ENCODE measurements at regions not wholly inside any gene's neighbourhood (a gene's known extent, or its start where the extent isn't known, plus 50 kb on each side); places are given as distances from the start of the nearest gene placed in this dataset.
"Not testable (repeated sequence)": the region's sequence is repeated elsewhere in the genome, so short reads cannot be mapped to it uniquely, and the experiment has no call there.

DNA sequence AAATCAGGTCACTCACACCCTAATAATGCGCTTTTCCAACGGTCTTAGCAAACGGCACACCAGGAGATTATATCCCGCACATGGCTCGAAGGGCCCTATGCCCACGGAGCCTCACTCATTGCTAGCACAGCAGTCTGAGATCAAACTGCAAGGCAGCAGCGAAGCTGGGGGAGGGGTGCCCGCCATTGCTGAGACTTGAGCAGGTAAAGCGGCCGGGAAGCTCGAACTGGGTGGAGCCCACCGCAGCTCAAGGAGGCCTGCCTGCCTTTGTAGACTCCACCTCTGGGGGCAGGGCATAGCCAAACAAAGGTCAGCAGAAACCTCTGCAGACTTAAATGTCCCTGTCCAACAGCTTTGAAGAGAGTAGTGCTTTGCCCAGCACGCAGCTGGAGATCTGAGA is 432.4 kb upstream of the ADAMTS9 start:
- H3K4me1 ChIP-seq (ENCODE audit: low read length); H3K36me3 ChIP-seq (ENCODE audit: insufficient read depth, low read length); H3K9me3 ChIP-seq (ENCODE audit: low read length); H4K20me1 ChIP-seq (ENCODE audit: insufficient read depth, low read depth, low read length); H3K4me2 ChIP-seq (ENCODE audit: low read depth, low read length, poor library complexity, severe bottlenecking); H3K27ac ChIP-seq (ENCODE audit: low read length); H3K9me2 ChIP-seq (replicated peaks; ENCODE audit: insufficient read depth, low read length); H3K27me3 ChIP-seq (ENCODE audit: low read length); H3K9ac ChIP-seq (ENCODE audit: low read length); H3K79me2 ChIP-seq (ENCODE audit: low read length); H2AFZ ChIP-seq (ENCODE audit: low read length); DNase-seq; H3K4me3 ChIP-seq (ENCODE audit: low read length): not testable (repeated sequence)

DNA sequence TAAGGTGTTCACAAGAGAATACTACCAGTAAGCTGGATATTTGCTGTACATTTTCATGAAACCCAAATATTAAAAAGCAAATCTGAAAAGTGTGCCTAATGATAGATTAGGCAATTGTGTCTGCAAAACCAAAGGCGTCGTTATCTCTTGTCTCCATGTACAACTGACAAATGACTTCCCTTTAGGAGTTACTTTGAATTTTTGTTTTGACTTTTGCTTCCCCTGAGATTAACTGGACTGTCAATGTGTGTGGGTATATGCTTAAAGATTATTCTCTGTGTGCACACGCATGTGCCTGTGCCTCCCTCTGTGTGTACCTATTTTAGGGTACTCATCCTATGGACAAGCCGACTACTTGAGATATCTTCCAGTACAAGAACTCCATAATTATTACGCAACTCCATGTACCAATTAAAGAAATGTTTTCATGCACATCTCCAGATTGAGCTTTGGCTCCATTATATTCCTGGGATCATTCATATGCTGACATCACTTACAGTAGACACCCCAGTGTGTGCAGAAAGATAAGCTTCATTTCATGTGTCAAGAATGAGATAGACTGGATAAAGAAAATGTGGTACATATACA is 431.2 kb upstream of the ADAMTS9 start:
- H3K27ac ChIP-seq (ENCODE audit: low read length), result no peak overlapping the region
- no peaks in the 10 kb centered on the region for H3K27me3 ChIP-seq (ENCODE audit: low read length)
- H2AFZ ChIP-seq (ENCODE audit: low read length), result no peak overlapping the region
- H3K4me1 ChIP-seq (ENCODE audit: low read length), result no peaks in the 10 kb centered on the region
- no peak overlapping the region for H3K4me2 ChIP-seq (ENCODE audit: low read depth, low read length, poor library complexity, severe bottlenecking)
- no peaks in the 10 kb centered on the region for H3K79me2 ChIP-seq (ENCODE audit: low read length)
- no peaks in the 10 kb centered on the region for H3K9me3 ChIP-seq (ENCODE audit: low read length)
- no peak for DNase-seq
- no peak overlapping the region for H3K4me3 ChIP-seq (ENCODE audit: low read length)
- H3K36me3 ChIP-seq (ENCODE audit: insufficient read depth, low read length), result no peaks in the 10 kb centered on the region
- no peak overlapping the region for H3K9ac ChIP-seq (ENCODE audit: low read length)
- no peaks in the 10 kb centered on the region for H3K9me2 ChIP-seq (replicated peaks; ENCODE audit: insufficient read depth, low read length)
- H4K20me1 ChIP-seq (ENCODE audit: insufficient read depth, low read depth, low read length), result no peaks in the 10 kb centered on the region

DNA sequence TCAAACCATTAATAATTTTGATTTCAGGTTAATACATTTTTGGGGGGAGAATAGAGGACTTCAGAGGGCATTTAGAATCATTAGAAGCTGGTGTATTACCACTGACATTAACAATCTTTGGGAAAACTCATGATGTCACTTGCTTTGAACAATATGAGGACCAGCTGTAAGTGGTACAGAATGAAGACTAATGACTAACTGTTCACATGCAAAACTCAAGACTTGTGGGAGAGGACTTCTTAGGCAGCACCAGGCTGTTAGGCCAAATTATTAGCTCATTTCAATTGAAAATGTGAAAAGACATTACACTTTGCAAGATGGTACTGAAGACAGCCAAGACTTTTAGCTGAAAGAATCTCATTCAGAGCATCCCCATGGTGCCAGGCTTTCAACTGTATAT is 426.2 kb upstream of the ADAMTS9 start:
- no peak overlapping the region for H3K27ac ChIP-seq (ENCODE audit: low read length)
- no peak overlapping the region for H3K4me2 ChIP-seq (ENCODE audit: low read depth, low read length, poor library complexity, severe bottlenecking)
- H3K4me1 ChIP-seq (ENCODE audit: low read length), result no peaks in the 10 kb centered on the region
- DNase-seq, result no peak
- no peaks in the 10 kb centered on the region for H3K36me3 ChIP-seq (ENCODE audit: insufficient read depth, low read length)
- H2AFZ ChIP-seq (ENCODE audit: low read length), result no peak overlapping the region
- H3K4me3 ChIP-seq (ENCODE audit: low read length), result no peak overlapping the region
- H3K27me3 ChIP-seq (ENCODE audit: low read length), result no peaks in the 10 kb centered on the region
- H4K20me1 ChIP-seq (ENCODE audit: insufficient read depth, low read depth, low read length), result no peaks in the 10 kb centered on the region
- H3K9me2 ChIP-seq (replicated peaks; ENCODE audit: insufficient read depth, low read length), result no peaks in the 10 kb centered on the region
- no peaks in the 10 kb centered on the region for H3K79me2 ChIP-seq (ENCODE audit: low read length)
- H3K9me3 ChIP-seq (ENCODE audit: low read length), result no peaks in the 10 kb centered on the region
- no peak overlapping the region for H3K9ac ChIP-seq (ENCODE audit: low read length)

DNA sequence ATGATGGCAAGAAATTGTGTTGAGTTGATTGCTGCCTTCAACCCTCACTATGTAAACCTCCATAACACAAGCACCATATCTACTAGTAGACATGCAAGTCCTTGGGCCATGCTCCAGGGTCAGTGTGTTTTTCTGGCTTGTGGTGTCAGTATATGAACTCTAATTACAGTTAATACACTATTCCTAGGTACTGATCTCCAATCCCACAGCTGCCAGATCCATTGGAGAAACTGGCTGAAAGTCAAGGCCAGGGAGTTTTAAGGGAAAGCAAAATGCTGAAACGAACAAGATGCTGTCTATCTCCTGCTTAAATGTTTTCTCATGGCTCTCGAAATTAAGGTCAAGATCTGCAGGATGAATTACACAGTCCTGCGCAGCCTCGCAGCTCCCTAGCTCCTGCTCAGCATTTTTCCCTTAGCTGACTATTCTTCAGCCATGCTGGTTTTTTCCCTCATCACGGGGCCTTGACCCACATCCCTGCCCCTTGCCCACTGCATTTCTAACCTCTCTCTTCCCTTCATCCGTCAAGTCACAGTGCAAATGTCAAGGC is 425.0 kb upstream of the ADAMTS9 start:
- Histone ChIP-seq H3K9me3 (ENCODE audit: low read length) (no peaks in the 10 kb centered on the region), H3K36me3 (ENCODE audit: insufficient read depth, low read length) (no peaks in the 10 kb centered on the region), H2AFZ (ENCODE audit: low read length) (no peak overlapping the region), H3K4me1 (ENCODE audit: low read length) (no peaks in the 10 kb centered on the region), H3K4me3 (ENCODE audit: low read length) (no peak overlapping the region), H3K27me3 (ENCODE audit: low read length) (no peaks in the 10 kb centered on the region), H3K27ac (ENCODE audit: low read length) (no peak overlapping the region), H3K9ac (ENCODE audit: low read length) (no peak overlapping the region), H3K4me2 (ENCODE audit: low read depth, low read length, poor library complexity, severe bottlenecking) (no peak overlapping the region), H4K20me1 (ENCODE audit: insufficient read depth, low read depth, low read length) (no peaks in the 10 kb centered on the region), H3K79me2 (ENCODE audit: low read length) (no peaks in the 10 kb centered on the region), H3K9me2 (replicated peaks; ENCODE audit: insufficient read depth, low read length) (no peaks in the 10 kb centered on the region)
- DNase-seq, result no peak

DNA sequence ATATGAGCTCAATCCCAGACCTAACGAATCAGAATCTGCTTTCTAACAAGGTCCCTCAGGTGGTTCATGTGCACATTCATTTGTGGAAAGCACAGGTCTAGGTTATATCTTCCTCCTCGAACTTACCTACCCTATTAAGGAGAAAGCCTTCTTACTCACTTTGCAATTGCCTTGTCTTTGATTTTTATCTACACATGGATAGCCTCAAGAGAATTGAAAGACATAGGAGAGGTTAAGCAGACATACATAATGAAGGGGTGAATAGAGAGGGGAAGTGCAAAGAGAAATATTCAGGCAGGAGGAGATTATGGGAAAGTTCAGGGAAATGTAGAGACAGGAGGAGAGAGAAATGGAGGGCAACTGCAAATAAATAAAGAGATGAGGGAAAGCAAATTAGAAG is 422.9 kb upstream of the ADAMTS9 start:
- no peaks in the 10 kb centered on the region for H3K79me2 ChIP-seq (ENCODE audit: low read length)
- H3K9ac ChIP-seq (ENCODE audit: low read length), result no peak overlapping the region
- no peak overlapping the region for H3K4me2 ChIP-seq (ENCODE audit: low read depth, low read length, poor library complexity, severe bottlenecking)
- no peaks in the 10 kb centered on the region for H3K4me1 ChIP-seq (ENCODE audit: low read length)
- no peaks in the 10 kb centered on the region for H3K27me3 ChIP-seq (ENCODE audit: low read length)
- no peaks in the 10 kb centered on the region for H3K9me3 ChIP-seq (ENCODE audit: low read length)
- no peak overlapping the region for H2AFZ ChIP-seq (ENCODE audit: low read length)
- H3K27ac ChIP-seq (ENCODE audit: low read length), result no peak overlapping the region
- H3K4me3 ChIP-seq (ENCODE audit: low read length), result no peak overlapping the region
- no peaks in the 10 kb centered on the region for H4K20me1 ChIP-seq (ENCODE audit: insufficient read depth, low read depth, low read length)
- no peaks in the 10 kb centered on the region for H3K36me3 ChIP-seq (ENCODE audit: insufficient read depth, low read length)
- H3K9me2 ChIP-seq (replicated peaks; ENCODE audit: insufficient read depth, low read length), result no peaks in the 10 kb centered on the region
- no peak for DNase-seq

DNA sequence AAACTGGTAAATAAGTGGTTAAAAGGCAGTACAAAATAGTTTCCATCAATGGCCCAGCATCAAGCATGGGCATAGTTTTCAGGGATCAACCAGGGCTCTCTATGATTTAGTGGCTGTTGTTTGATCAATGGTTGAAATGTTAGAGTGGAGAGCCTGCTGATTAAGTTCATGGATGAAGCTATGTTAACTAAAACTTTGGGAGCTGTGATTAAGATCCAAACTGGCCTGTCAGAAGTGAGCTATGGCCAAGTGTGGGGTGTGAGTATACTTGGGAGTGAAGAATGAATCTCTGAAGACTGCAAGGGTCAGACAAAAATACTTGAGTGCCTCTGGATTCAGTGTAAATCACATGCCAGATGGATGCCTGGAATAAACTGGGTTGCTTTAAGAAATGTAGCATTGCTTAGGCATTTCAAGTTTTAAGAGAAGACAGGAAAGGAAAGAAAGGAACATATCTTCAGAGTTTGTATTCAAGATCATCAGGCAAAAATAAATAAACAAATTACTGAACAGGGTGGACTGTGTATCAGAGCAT is 422.2 kb upstream of the ADAMTS9 start:
- no peak overlapping the region for H3K9ac ChIP-seq (ENCODE audit: low read length)

DNA sequence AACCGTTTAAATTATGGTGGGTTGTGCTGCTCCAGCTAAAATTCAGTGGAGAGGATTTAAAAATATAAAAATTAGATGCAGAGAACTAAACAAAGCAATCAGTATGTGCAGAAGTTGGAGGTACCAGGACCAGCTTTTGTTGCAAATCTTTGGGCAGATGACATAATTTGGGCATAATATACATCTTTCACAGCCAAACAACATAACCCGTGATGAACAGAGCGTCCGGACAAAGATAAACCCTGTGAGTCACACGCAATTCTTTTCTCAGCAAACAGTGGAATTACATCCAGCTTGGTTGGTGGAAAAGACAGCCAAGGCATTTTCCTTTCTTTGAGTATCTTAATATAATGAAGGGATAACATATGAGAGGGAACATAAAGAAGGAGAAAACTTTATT is 419.4 kb upstream of the ADAMTS9 start:
- Histone ChIP-seq H3K27ac (ENCODE audit: low read length) (no peak overlapping the region), H3K27me3 (ENCODE audit: low read length) (no peaks in the 10 kb centered on the region), H3K4me3 (ENCODE audit: low read length) (no peak overlapping the region), H3K4me1 (ENCODE audit: low read length) (no peaks in the 10 kb centered on the region), H3K79me2 (ENCODE audit: low read length) (no peaks in the 10 kb centered on the region), H3K4me2 (ENCODE audit: low read depth, low read length, poor library complexity, severe bottlenecking) (no peak overlapping the region), H3K9me2 (replicated peaks; ENCODE audit: insufficient read depth, low read length) (no peaks in the 10 kb centered on the region), H3K9ac (ENCODE audit: low read length) (no peak overlapping the region), H4K20me1 (ENCODE audit: insufficient read depth, low read depth, low read length) (no peaks in the 10 kb centered on the region), H3K9me3 (ENCODE audit: low read length) (no peaks in the 10 kb centered on the region), H2AFZ (ENCODE audit: low read length) (no peak overlapping the region), H3K36me3 (ENCODE audit: insufficient read depth, low read length) (no peaks in the 10 kb centered on the region)
- no peak for DNase-seq

More for the DNA sequence above, 422.2 kb upstream of the ADAMTS9 start:
- Histone ChIP-seq H3K27me3 (ENCODE audit: low read length) (no peaks in the 10 kb centered on the region), H3K9me3 (ENCODE audit: low read length) (no peaks in the 10 kb centered on the region), H4K20me1 (ENCODE audit: insufficient read depth, low read depth, low read length) (no peaks in the 10 kb centered on the region), H3K79me2 (ENCODE audit: low read length) (no peaks in the 10 kb centered on the region), H2AFZ (ENCODE audit: low read length) (no peak overlapping the region), H3K4me2 (ENCODE audit: low read depth, low read length, poor library complexity, severe bottlenecking) (no peak overlapping the region), H3K9me2 (replicated peaks; ENCODE audit: insufficient read depth, low read length) (no peaks in the 10 kb centered on the region), H3K4me3 (ENCODE audit: low read length) (no peak overlapping the region), H3K36me3 (ENCODE audit: insufficient read depth, low read length) (no peaks in the 10 kb centered on the region), H3K27ac (ENCODE audit: low read length) (no peak overlapping the region), H3K4me1 (ENCODE audit: low read length) (no peaks in the 10 kb centered on the region)
- DNase-seq, result no peak

DNA sequence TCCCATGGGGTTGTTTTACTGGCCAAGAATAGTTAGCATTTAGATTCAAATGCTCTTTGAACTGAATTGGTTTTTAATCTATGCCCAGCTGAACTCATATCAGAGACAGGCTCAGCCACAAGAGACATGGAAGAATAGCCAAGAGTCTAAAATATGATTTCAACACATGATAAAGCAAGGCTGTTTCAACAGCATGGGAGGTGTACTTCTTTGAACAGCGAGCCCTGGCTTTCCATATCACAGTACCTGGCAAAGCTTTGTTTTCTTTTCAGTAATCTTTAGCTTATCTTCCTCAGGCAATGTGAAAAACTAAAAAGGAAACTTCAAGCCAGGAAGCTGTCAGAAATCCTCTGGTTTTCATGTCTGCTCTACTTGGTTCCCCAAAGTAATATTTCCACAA is 413.6 kb upstream of the ADAMTS9 start:
- Histone ChIP-seq H3K4me3 (ENCODE audit: low read length) (no peak overlapping the region), H3K27me3 (ENCODE audit: low read length) (no peaks in the 10 kb centered on the region), H4K20me1 (ENCODE audit: insufficient read depth, low read depth, low read length) (no peaks in the 10 kb centered on the region), H2AFZ (ENCODE audit: low read length) (no peak overlapping the region), H3K4me1 (ENCODE audit: low read length) (no peaks in the 10 kb centered on the region), H3K9ac (ENCODE audit: low read length) (no peak overlapping the region), H3K9me2 (replicated peaks; ENCODE audit: insufficient read depth, low read length) (no peaks in the 10 kb centered on the region), H3K79me2 (ENCODE audit: low read length) (no peaks in the 10 kb centered on the region), H3K9me3 (ENCODE audit: low read length) (no peaks in the 10 kb centered on the region), H3K4me2 (ENCODE audit: low read depth, low read length, poor library complexity, severe bottlenecking) (no peak overlapping the region), H3K36me3 (ENCODE audit: insufficient read depth, low read length) (no peaks in the 10 kb centered on the region), H3K27ac (ENCODE audit: low read length) (no peak overlapping the region)
- no peak for DNase-seq
